Testis (tissue), 2 donors: ENCODE measurements at regions not wholly inside any gene's neighbourhood (a gene's known extent, or its start where the extent isn't known, plus 50 kb on each side); places are given as distances from the start of the nearest gene placed in this dataset.

Experiments used
- POLR2A ChIP-seq: fragments of 450-650 bp; IDR thresholded peaks from one replicate; pipeline ENCODE4 v1.6.1; 2017; ENCODE audit warnings: antibody characterized with exemption, mild to moderate bottlenecking, moderate library complexity
- TF ChIP-seq, protein P1 (sequence below), 3 experiments: fragments of 450-650 bp in 2 of 3; fragments of 200-600 bp in 1 of 3; sonication (generic) in 1 of 3; IDR thresholded peaks; one replicate each; pipeline ENCODE4 v1.5.1; 2016 to 2019; ENCODE audit warnings: antibody characterized with exemption in 3 of 3, mild to moderate bottlenecking in 2 of 3, moderate library complexity in 1 of 3

DNA sequence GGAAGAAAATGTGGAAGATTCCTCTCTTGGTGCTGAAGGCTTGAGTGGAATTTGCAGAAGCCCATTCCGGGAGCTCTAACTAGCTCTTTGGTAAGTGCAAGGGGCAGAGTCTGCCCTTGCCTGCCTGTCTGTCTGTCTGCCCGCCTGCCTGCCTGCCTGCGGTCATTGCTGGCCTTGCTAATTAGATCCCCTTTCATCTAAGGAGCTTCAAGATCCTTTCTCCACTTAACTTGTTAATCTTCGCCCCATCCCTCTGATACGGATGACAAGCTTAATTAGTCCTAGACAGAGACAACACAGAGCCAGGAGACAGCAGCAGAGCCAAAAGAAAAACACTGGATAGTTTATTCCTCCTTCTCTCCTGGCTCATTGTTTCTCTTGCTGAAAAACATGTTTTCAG is 80.2 kb upstream of the GADD45A start:
- TF ChIP-seq, protein P1, sequence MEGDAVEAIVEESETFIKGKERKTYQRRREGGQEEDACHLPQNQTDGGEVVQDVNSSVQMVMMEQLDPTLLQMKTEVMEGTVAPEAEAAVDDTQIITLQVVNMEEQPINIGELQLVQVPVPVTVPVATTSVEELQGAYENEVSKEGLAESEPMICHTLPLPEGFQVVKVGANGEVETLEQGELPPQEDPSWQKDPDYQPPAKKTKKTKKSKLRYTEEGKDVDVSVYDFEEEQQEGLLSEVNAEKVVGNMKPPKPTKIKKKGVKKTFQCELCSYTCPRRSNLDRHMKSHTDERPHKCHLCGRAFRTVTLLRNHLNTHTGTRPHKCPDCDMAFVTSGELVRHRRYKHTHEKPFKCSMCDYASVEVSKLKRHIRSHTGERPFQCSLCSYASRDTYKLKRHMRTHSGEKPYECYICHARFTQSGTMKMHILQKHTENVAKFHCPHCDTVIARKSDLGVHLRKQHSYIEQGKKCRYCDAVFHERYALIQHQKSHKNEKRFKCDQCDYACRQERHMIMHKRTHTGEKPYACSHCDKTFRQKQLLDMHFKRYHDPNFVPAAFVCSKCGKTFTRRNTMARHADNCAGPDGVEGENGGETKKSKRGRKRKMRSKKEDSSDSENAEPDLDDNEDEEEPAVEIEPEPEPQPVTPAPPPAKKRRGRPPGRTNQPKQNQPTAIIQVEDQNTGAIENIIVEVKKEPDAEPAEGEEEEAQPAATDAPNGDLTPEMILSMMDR (IDR thresholded peaks at IDR 0.05): no peak
- no peak for TF ChIP-seq POLR2A
